K562 (cell line): ENCODE measurements at regions not wholly inside any gene's neighbourhood (a gene's known extent, or its start where the extent isn't known, plus 50 kb on each side); places are given as distances from the start of the nearest gene placed in this dataset.

Experiments used
- ATAC-seq: fragments of 200-7000 bp; cut with Tn5 transposase; 3 replicates; pipeline ENCODE4 v1.9.1; 2020; ENCODE audit warnings: moderate library complexity
- BruUV-seq: library from RNA; stranded (reverse); fragments of 400-500 nt; replicated peaks from 2 replicates; lab custom pipeline; 2021; lab: Mats Ljungman, UMichigan
- CTCF ChIA-PET: fragments of 300-600 bp; formaldehyde crosslinking; extraction: SDS; loops from one replicate; lab custom pipeline; 2021; ENCODE audit warnings: low intra/inter-chr PET ratio; lab: Yijun Ruan, JAX
- POLR2A ChIA-PET: fragments of 300-600, 350-650 bp; sonication (Branson Sonifier 250); formaldehyde crosslinking; extraction: SDS; loops from one replicate; lab custom pipeline; 2021; ENCODE audit warnings: antibody characterized with exemption, inconsistent platforms; lab: Yijun Ruan, JAX
- DNase-seq, 4 experiments: peaks; one replicate each; pipeline versions ENCODE4 v3.0.0 to v3.0.0-alpha.2; 2011 to 2018; ENCODE audit warnings: low spot score in 3 of 4, mixed read lengths in 3 of 4; ENCODE audit errors: extremely low read depth in 1 of 4
- FAIRE-seq: peaks from 2 replicates; lab custom pipeline; 2011; peaks lifted over from hg19 to GRCh38; lab: Jason Lieb, UNC
- H2AFZ ChIP-seq: 2 replicates; pipeline ENCODE4 v1.6.0; 2011; ENCODE audit warnings: low read depth, low read length, control low read depth, inconsistent platforms
- H3K27ac ChIP-seq: fragments of 200-600 bp; 3 replicates; pipeline ENCODE4 v1.8.0; 2011; ENCODE audit warnings: low read depth, mild to moderate bottlenecking, control low read depth, inconsistent platforms, low read length, moderate library complexity, mixed read lengths; ENCODE audit errors: extremely low read depth
- H3K27me3 ChIP-seq, 2 experiments: fragments of 300-600 bp in 1 of 2; 2 replicates in 1 of 2; 3 replicates in 1 of 2; pipeline versions ENCODE4 v1.6.0 to v1.8.0; 2011; ENCODE audit warnings: inconsistent platforms in 2 of 2, low read length in 2 of 2, mild to moderate bottlenecking in 1 of 2, mixed read lengths in 1 of 2, moderate library complexity in 1 of 2; ENCODE audit not compliant: control insufficient read depth in 2 of 2, insufficient read depth in 2 of 2
- H3K36me3 ChIP-seq: fragments of 300-600 bp; 3 replicates; pipeline ENCODE4 v1.8.0; 2011; ENCODE audit warnings: mild to moderate bottlenecking, low read length, inconsistent platforms; ENCODE audit not compliant: control insufficient read depth, insufficient read depth
- H3K4me1 ChIP-seq, 2 experiments: fragments of 200-600 bp in 1 of 2; replicated peaks in 1 of 2; 2 replicates in 1 of 2; 3 replicates in 1 of 2; pipeline versions ENCODE4 v1.5.1 to v1.8.0; 2011; ENCODE audit warnings: inconsistent platforms in 2 of 2, low read length in 2 of 2, mild to moderate bottlenecking in 1 of 2, mixed read lengths in 1 of 2, moderate library complexity in 1 of 2; ENCODE audit not compliant: control insufficient read depth in 2 of 2, insufficient read depth in 2 of 2
- H3K4me2 ChIP-seq: 2 replicates; pipeline ENCODE4 v1.6.1; 2011; ENCODE audit warnings: low read length, control low read depth, inconsistent platforms, mixed read lengths; ENCODE audit not compliant: insufficient read depth
- H3K4me3 ChIP-seq: fragments of 200-600 bp; sonication (generic), shearing (Covaris generic); 2 replicates; pipeline ENCODE4 v1.5.1; 2016; ENCODE audit warnings: control low read depth, inconsistent platforms
- H3K79me2 ChIP-seq: fragments of 200-600 bp; 3 replicates; pipeline ENCODE4 v1.8.0; 2011; ENCODE audit warnings: low read length, inconsistent platforms; ENCODE audit not compliant: control insufficient read depth, insufficient read depth
- H3K9ac ChIP-seq, 2 experiments: 2 replicates each; pipeline versions ENCODE4 v1.6.0 to v1.6.1; 2011; ENCODE audit warnings: low read depth in 2 of 2, low read length in 2 of 2, control low read depth in 1 of 2, inconsistent platforms in 1 of 2, mild to moderate bottlenecking in 1 of 2, mixed read lengths in 1 of 2; ENCODE audit not compliant: insufficient read depth in 1 of 2
- H3K9me1 ChIP-seq: one replicate; pipeline ENCODE4 v1.6.0; 2011; ENCODE audit warnings: inconsistent platforms, mild to moderate bottlenecking, low read length, moderate library complexity; ENCODE audit not compliant: control insufficient read depth, insufficient read depth
- H3K9me3 ChIP-seq: replicated peaks from 2 replicates; pipeline ENCODE4 v1.5.1; 2011; ENCODE audit warnings: low read depth, low read length, inconsistent platforms; ENCODE audit not compliant: control insufficient read depth, insufficient read depth
- H4K20me1 ChIP-seq: replicated peaks from 2 replicates; pipeline ENCODE4 v1.6.1; 2011; ENCODE audit warnings: low read length, inconsistent platforms, mixed read lengths; ENCODE audit not compliant: control insufficient read depth, insufficient read depth
- CCAR2 ChIP-seq: fragments of 200-400 bp; formaldehyde crosslinking; IDR thresholded peaks from 2 replicates; pipeline ENCODE4 v1.6.1; 2017; ENCODE audit warnings: mild to moderate bottlenecking, low read depth, low read length
- CREB1 ChIP-seq, 2 experiments: sonication (generic) in 1 of 2; formaldehyde crosslinking in 1 of 2; IDR thresholded peaks; 2 replicates each; pipeline versions ENCODE4 v1.6.1 to v1.8.0; 2012 to 2022; ENCODE audit warnings: inconsistent platforms in 1 of 2, mild to moderate bottlenecking in 1 of 2, missing genetic modification reagents in 1 of 2, moderate library complexity in 1 of 2
- E2F5 ChIP-seq: sonication (generic); formaldehyde crosslinking; IDR thresholded peaks from 2 replicates; pipeline ENCODE4 v1.8.0; 2022; ENCODE audit warnings: mild to moderate bottlenecking, missing genetic modification reagents
- FOXP1 ChIP-seq: sonication (generic); formaldehyde crosslinking; IDR thresholded peaks from 2 replicates; pipeline ENCODE4 v1.8.0; 2022; ENCODE audit warnings: mild to moderate bottlenecking, missing genetic modification reagents
- HDAC1 ChIP-seq, 2 experiments: fragments of 450-650 bp; IDR thresholded peaks; 2 replicates each; pipeline ENCODE4 v1.6.1; 2016 to 2017; ENCODE audit warnings: inconsistent platforms in 1 of 2, mild to moderate bottlenecking in 1 of 2, moderate library complexity in 1 of 2
- MAZ ChIP-seq, 2 experiments: fragments of 450-650 bp in 1 of 2; sonication (generic) in 1 of 2; formaldehyde crosslinking; IDR thresholded peaks in 1 of 2; conservative IDR thresholded peaks in 1 of 2; 2 replicates each; pipeline versions ENCODE4 v1.4.0 to v1.5.0; 2020; ENCODE audit warnings: mild to moderate bottlenecking in 1 of 2, missing genetic modification reagents in 1 of 2
- MBD2 ChIP-seq: sonication (generic); IDR thresholded peaks from 2 replicates; pipeline ENCODE4 v1.6.1; 2016; ENCODE audit warnings: low read depth, borderline replicate concordance
- MTA1 ChIP-seq: fragments of 450-650 bp; IDR thresholded peaks from 2 replicates; pipeline ENCODE4 v1.6.1; 2017; ENCODE audit warnings: borderline replicate concordance
- NONO ChIP-seq, 2 experiments: fragments of 200-400 bp in 1 of 2; fragments of 450-650 bp in 1 of 2; formaldehyde crosslinking in 1 of 2; IDR thresholded peaks; 2 replicates each; pipeline ENCODE4 v1.6.1; 2017; ENCODE audit warnings: low read depth in 2 of 2, mild to moderate bottlenecking in 2 of 2, moderate library complexity in 2 of 2, low read length in 1 of 2
- PHB2 ChIP-seq: fragments of 450-650 bp; IDR thresholded peaks from 2 replicates; pipeline ENCODE4 v1.6.1; 2017; ENCODE audit warnings: low read depth
- PREB ChIP-seq: sonication (generic); formaldehyde crosslinking; IDR thresholded peaks from 2 replicates; pipeline ENCODE4 v1.8.1; 2023; ENCODE audit warnings: mild to moderate bottlenecking, missing genetic modification reagents
- RBM22 ChIP-seq: fragments of 200-400 bp; formaldehyde crosslinking; IDR thresholded peaks from 2 replicates; pipeline ENCODE4 v1.6.1; 2018; ENCODE audit warnings: low read length, low read depth; ENCODE audit not compliant: poor library complexity, severe bottlenecking
- SIRT6 ChIP-seq: IDR thresholded peaks from one replicate; pipeline ENCODE4 v1.6.1; 2012; ENCODE audit warnings: low read depth, mild to moderate bottlenecking, control low read depth, inconsistent platforms, low read length, moderate library complexity
- SRF ChIP-seq, 2 experiments: fragments of 250-450, 450-650 bp in 1 of 2; sonication (Bioruptor Pico) in 1 of 2; sonication (generic) in 1 of 2; formaldehyde crosslinking; IDR thresholded peaks; 2 replicates each; pipeline versions ENCODE4 v1.5.0 to v1.5.1; 2020 to 2022; ENCODE audit warnings: mild to moderate bottlenecking in 1 of 2, missing genetic modification reagents in 1 of 2
- SRSF1 ChIP-seq: fragments of 200-400 bp; formaldehyde crosslinking; IDR thresholded peaks from 2 replicates; pipeline ENCODE4 v1.6.1; 2017; ENCODE audit warnings: mild to moderate bottlenecking, low read depth, low read length, moderate library complexity
- STAT5A ChIP-seq: IDR thresholded peaks from 2 replicates; pipeline ENCODE4 v1.6.1; 2012; ENCODE audit warnings: low read length, inconsistent platforms, borderline replicate concordance
- USF1 ChIP-seq: sonication (generic); formaldehyde crosslinking; IDR thresholded peaks from 2 replicates; pipeline ENCODE4 v1.9.0; 2022; ENCODE audit warnings: mild to moderate bottlenecking, missing genetic modification reagents
- WHSC1 ChIP-seq: IDR thresholded peaks from one replicate; pipeline ENCODE4 v1.6.1; 2012; ENCODE audit warnings: low read length, control low read depth, inconsistent platforms
- ZBED1 ChIP-seq: IDR thresholded peaks from 2 replicates; pipeline ENCODE4 v1.6.1; 2014
- ZNF12 ChIP-seq: sonication (generic); formaldehyde crosslinking; IDR thresholded peaks from 2 replicates; pipeline ENCODE4 v1.4.0; 2020; ENCODE audit warnings: mild to moderate bottlenecking, missing genetic modification reagents
- WGBS: fragments of 100-300 bp; shearing (Covaris generic); methylation state at CpG from one replicate; pipeline ENCODE4 v1.1.6; 2016; ENCODE audit warnings: low coverage, mixed read lengths; ENCODE audit not compliant: insufficient coverage; ENCODE audit errors: missing lambda C conversion rate; 5-methylcytosine and 5-hydroxymethylcytosine counted together
- in situ Hi-C: fragments of 300-500 bp; cut with MboI; formaldehyde crosslinking; loops from 4 replicates; pipeline ENCODE4 v1.15.0; 2018; ENCODE audit warnings: inconsistent platforms, mixed read lengths
- intact Hi-C: fragments of 100-400 bp; cut with micrococcal nuclease; formaldehyde crosslinking; loops from 2 replicates; pipeline ENCODE4 v1.14.2; 2022

- TF ChIP-seq HDAC1 (IDR thresholded peaks at IDR 0.05) (no peak), NONO (IDR thresholded peaks at IDR 0.05; ENCODE audit: low read depth in 2 of 2, low read length in 1 of 2) (no peak), SRF (CRISPR knock-in tag; IDR thresholded peaks at IDR 0.05) (no peak), MBD2 (no peak), SRSF1 (no peak), USF1 (CRISPR knock-in tag) (no peak)
- TF ChIP-seq, all 486 proteins: peak for 0
Measured at GRCh38 chr2:167764772-167765341, 482.5 kb downstream of the STK39 start (continued).

GRCh38 chr2:167761465-167762136 lies 485.8 kb downstream of the STK39 start:
- POLR2A ChIA-PET, result no interaction called here
- TF ChIP-seq RBM22 (no peak), STAT5A (no peak), PREB (no peak), PHB2 (no peak), E2F5 (no peak), MAZ (CRISPR knock-in tag; conservative IDR thresholded peaks at IDR 0.05 in 1 of 2, IDR thresholded peaks at IDR 0.05 in 1 of 2) (no peak), CCAR2 (no peak), FOXP1 (CRISPR knock-in tag) (no peak), WHSC1 (no peak), MTA1 (no peak), ZBED1 (no peak), ZNF12 (CRISPR knock-in tag) (no peak), CREB1 (IDR thresholded peaks at IDR 0.05) (no peak), CREB1 (CRISPR knock-in tag; IDR thresholded peaks at IDR 0.05) (no peak), SIRT6 (no peak)

More at GRCh38 chr2:167761465-167762136, 485.8 kb downstream of the STK39 start:
- H3K9me3 ChIP-seq, result no peaks in the 10 kb centered on the region
- H3K9me1 ChIP-seq, result no peaks in the 10 kb centered on the region
- 0% methylated on average over 3 of the region's 3 CpGs for WGBS
- no peak overlapping the region for H3K9ac ChIP-seq
- FAIRE-seq, result no peak
- no peak overlapping the region for H3K27ac ChIP-seq
- H3K4me2 ChIP-seq, result no peak overlapping the region
- no peaks in the 10 kb centered on the region for H3K79me2 ChIP-seq
- BruUV-seq, result no TSS peak
- CTCF ChIA-PET, result no interaction called here
- no peaks in the 10 kb centered on the region for H4K20me1 ChIP-seq
- H2AFZ ChIP-seq, result no peak overlapping the region
- no peak for DNase-seq
- no peaks in the 10 kb centered on the region for H3K36me3 ChIP-seq
- intact Hi-C loops (no loop called here), in situ Hi-C loops (no loop called here)
- H3K4me3 ChIP-seq, result no peak overlapping the region
- ATAC-seq, result no peak
- no peaks in the 10 kb centered on the region for H3K27me3 ChIP-seq
- no peaks in the 10 kb centered on the region for H3K4me1 ChIP-seq
